ENCODE measurements at regions not wholly inside any gene's neighbourhood (a gene's known extent, or its start where the extent isn't known, plus 50 kb on each side); places are given as distances from the start of the nearest gene placed in this dataset.

DNA sequence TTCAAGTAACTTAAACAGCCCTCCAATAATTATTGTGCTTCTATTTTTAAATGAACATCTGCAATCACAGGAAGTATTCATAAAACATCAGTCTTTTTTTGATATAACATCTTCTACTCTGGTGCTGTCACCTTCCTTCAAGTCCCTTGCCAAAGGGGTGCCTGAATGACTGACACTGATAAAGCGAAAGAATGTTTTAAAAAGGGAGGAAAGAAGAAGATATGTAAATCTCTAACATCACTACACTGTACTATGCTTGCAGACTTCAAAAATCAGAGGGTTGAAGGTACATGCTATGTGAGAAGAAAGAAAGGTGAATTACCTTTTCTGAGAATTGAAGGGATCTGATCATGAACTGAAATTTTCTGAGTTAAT, 253.7 kb downstream of the ZPLD1 start:
- no peak for DNase-seq (ENCODE audit: low read depth in 2 of 2)
- no peak overlapping the region for H3K4me3 ChIP-seq (replicated peaks in 1 of 2; ENCODE audit: low read depth in 2 of 2, low read length in 2 of 2)
- TF ChIP-seq, protein P1, sequence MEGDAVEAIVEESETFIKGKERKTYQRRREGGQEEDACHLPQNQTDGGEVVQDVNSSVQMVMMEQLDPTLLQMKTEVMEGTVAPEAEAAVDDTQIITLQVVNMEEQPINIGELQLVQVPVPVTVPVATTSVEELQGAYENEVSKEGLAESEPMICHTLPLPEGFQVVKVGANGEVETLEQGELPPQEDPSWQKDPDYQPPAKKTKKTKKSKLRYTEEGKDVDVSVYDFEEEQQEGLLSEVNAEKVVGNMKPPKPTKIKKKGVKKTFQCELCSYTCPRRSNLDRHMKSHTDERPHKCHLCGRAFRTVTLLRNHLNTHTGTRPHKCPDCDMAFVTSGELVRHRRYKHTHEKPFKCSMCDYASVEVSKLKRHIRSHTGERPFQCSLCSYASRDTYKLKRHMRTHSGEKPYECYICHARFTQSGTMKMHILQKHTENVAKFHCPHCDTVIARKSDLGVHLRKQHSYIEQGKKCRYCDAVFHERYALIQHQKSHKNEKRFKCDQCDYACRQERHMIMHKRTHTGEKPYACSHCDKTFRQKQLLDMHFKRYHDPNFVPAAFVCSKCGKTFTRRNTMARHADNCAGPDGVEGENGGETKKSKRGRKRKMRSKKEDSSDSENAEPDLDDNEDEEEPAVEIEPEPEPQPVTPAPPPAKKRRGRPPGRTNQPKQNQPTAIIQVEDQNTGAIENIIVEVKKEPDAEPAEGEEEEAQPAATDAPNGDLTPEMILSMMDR (IDR thresholded peaks at IDR 0.05; ENCODE audit: low read depth, low read length): no peak

DNA sequence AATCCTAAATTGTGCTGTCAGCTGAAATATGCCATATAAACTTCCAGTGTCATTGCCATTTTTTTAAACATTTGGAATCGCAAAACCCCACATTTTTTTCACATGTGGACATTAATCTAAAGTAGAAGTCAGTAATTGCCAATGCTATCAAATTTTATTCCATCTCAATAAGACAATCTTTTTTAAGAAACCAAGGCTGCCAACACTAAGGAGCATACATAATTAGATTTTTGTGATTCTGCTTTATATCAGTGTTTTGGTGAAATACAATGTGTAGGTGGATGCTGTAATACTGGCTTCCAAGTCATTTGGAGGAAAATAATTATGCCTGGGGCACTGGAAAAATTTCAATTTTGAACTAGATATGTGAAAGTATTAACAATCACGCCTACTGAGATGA, 256.7 kb downstream of the ZPLD1 start:
- no peak for DNase-seq (ENCODE audit: low read depth in 2 of 2)
- TF ChIP-seq, protein P1 (IDR thresholded peaks at IDR 0.05; ENCODE audit: low read depth, low read length): no peak
- no peak overlapping the region for H3K4me3 ChIP-seq (replicated peaks in 1 of 2; ENCODE audit: low read depth in 2 of 2, low read length in 2 of 2)

DNA sequence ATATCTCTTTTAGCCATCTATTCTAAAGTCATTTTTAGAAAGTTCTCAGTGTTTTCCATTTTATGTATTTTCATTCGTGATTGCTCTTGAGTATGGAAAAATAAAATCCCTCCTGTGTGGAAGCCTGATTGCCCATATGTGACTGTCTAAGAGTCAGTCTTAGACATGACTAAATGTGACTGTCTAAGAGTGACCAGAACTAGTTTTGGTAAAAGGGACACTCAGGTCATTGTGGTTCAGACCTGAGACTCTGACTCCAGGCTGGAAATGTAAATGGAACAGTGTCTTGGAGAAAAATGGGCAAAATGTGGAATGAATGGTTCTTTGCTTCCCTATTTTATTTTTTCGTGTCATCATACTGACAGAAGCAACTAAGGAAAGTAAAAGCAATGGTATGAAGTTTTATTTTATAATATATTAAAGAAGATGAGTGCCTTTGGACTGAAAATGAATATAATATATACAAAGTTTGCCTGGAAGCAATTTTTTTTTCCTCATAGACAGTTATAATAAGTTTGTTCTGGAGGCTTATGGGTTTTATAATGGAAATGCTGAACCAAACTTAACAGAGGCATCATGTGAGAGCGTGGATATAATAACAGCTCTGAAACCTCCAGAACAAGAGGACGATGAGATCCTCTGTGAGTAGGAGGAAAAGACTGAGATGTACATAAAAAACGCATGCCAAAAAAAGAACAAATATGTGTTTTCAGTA, 264.4 kb downstream of the ZPLD1 start:
- DNase-seq (ENCODE audit: low read depth in 2 of 2): no peak
- H3K4me3 ChIP-seq (replicated peaks in 1 of 2; ENCODE audit: low read depth in 2 of 2, low read length in 2 of 2): no peak overlapping the region

DNA sequence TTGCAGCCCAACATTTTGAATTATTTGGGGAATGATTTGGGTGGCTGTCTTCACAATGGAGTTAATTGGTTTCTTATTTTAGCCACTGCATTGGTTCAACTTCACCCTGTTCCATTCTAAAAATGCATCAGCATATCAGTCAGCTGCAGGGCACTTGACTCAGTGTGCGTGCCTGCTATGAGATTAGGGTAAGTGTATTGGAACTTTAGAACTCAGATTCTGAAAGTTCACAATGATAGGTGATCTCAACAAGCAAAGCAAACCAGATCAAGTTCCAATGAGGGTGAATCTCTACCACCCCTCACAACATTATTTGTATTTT, 265.0 kb downstream of the ZPLD1 start:
- TF ChIP-seq, protein P1 (IDR thresholded peaks at IDR 0.05; ENCODE audit: low read depth, low read length): no peak
- H3K4me3 ChIP-seq (replicated peaks in 1 of 2; ENCODE audit: low read depth in 2 of 2, low read length in 2 of 2): no peak overlapping the region
- DNase-seq (ENCODE audit: low read depth in 2 of 2): no peak

More for the DNA sequence above, 264.4 kb downstream of the ZPLD1 start:
- TF ChIP-seq, protein P1 (IDR thresholded peaks at IDR 0.05; ENCODE audit: low read depth, low read length): no peak

DNA sequence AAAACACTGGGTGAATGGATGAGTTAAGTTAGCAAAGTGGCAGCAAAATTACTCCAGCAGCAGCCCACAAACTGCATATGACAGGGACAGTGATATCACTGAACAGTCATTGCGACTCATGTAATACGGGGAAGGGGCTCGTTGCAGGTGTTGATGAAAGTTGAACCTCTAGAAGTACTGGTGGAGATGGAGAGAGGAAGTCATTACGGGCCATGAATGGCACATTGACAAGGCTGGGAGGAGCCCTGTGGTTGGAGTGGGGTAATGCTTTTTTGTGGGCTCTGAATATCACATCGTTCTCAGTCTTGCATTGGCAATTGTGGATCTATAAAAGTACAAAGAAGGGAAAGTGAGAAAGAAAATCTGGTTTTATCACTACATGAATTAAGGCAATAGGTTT, 278.1 kb downstream of the ZPLD1 start:
- TF ChIP-seq, protein P1 (IDR thresholded peaks at IDR 0.05; ENCODE audit: low read depth, low read length): no peak
- no peak for DNase-seq (ENCODE audit: low read depth in 2 of 2)
- no peak overlapping the region for H3K4me3 ChIP-seq (replicated peaks in 1 of 2; ENCODE audit: low read depth in 2 of 2, low read length in 2 of 2)

DNA sequence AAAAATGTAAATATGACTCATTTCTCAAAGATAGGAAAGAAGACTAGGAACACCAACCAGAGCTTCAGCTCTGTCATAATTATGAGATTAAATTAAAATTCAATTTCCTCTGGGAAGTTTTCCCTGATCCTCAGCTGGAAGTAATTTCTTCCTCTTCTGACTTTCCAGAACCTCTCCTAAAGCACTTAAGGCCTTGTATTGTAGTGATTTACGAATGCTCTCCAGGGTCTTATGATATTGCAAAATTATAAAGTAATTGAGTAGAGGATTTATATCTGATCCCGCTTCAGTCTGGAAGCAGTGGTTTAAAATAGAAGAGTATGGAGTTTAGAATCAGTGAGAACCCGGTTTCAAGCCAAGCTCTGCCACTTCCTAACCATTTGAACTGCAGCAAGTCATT, 279.8 kb downstream of the ZPLD1 start:
- TF ChIP-seq, protein P1 (IDR thresholded peaks at IDR 0.05; ENCODE audit: low read depth, low read length): no peak
- DNase-seq (ENCODE audit: low read depth in 2 of 2): no peak
- H3K4me3 ChIP-seq (replicated peaks in 1 of 2; ENCODE audit: low read depth in 2 of 2, low read length in 2 of 2): no peak overlapping the region
